Erythroblast (primary cell): ENCODE measurements at regions not wholly inside any gene's neighbourhood (a gene's known extent, or its start where the extent isn't known, plus 50 kb on each side); places are given as distances from the start of the nearest gene placed in this dataset.

Source experiments
- GATA1 ChIP-seq: IDR thresholded peaks from 2 replicates; pipeline ENCODE4 v1.6.1; 2011; ENCODE audit warnings: low read depth, mild to moderate bottlenecking, control low read depth, low read length, moderate library complexity
- POLR2A ChIP-seq: IDR thresholded peaks from 2 replicates; pipeline ENCODE4 v1.6.1; 2011; ENCODE audit warnings: mild to moderate bottlenecking, low read length

DNA sequence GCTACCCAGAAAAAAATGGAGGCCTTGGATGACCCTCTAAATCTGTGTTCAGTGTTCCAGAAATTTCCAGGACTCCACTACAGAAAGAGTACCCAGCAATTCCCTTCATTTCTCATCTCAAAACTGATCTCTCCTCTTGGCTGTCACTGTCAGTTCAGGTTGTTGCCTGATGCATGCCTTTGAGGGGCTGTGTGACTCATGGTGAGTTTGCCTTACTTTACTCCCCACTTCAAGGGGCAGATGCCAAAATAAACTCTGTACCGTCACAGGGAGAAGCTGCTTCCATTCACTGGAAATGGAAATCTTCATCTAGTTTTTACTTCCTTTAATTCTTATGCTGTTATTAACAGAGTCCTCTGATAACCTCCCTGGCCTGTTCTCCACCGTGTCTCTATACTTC lies 1075.0 kb downstream of the DIAPH3 start:
- TF ChIP-seq POLR2A (no peak), GATA1 (no peak)
